ENCODE measurements at regions not wholly inside any gene's neighbourhood (a gene's known extent, or its start where the extent isn't known, plus 50 kb on each side); places are given as distances from the start of the nearest gene placed in this dataset.

GRCh38 chr7:106417273-106417902 is 132.6 kb upstream of the NAMPT start:
- no peak for DNase-seq

GRCh38 chr7:106416430-106416829 is 131.6 kb upstream of the NAMPT start:
- no peak for DNase-seq

GRCh38 chr7:106415433-106415832 is 130.7 kb upstream of the NAMPT start:
- no peak for DNase-seq

- no peak for DNase-seq
Measured at GRCh38 chr7:106413446-106413845, 128.7 kb upstream of the NAMPT start.

- DNase-seq: no peak
Measured at GRCh38 chr7:106405697-106406141, 120.9 kb upstream of the NAMPT start.

GRCh38 chr7:106402898-106403297 is 118.1 kb upstream of the NAMPT start:
- no peak for DNase-seq

- DNase-seq: no peak
Measured at GRCh38 chr7:106400923-106401322, 116.1 kb upstream of the NAMPT start.

GRCh38 chr7:106398786-106399185 is 114.0 kb upstream of the NAMPT start:
- DNase-seq: no peak

GRCh38 chr7:106397994-106398393 is 113.2 kb upstream of the NAMPT start:
- DNase-seq: no peak

GRCh38 chr7:106394526-106394925 is 109.7 kb upstream of the NAMPT start:
- DNase-seq: no peak

- no peak for DNase-seq
Measured at GRCh38 chr7:106393564-106394251, 108.9 kb upstream of the NAMPT start.

GRCh38 chr7:106392590-106392989 is 107.8 kb upstream of the NAMPT start:
- DNase-seq: no peak

- DNase-seq: no peak
Measured at GRCh38 chr7:106392144-106392543, 107.4 kb upstream of the NAMPT start.

GRCh38 chr7:106386958-106387357 is 102.2 kb upstream of the NAMPT start:
- DNase-seq: no peak

GRCh38 chr7:106384373-106384772 is 99.6 kb upstream of the NAMPT start:
- DNase-seq: no peak

GRCh38 chr7:106382929-106383328 is 98.1 kb upstream of the NAMPT start:
- DNase-seq: no peak

GRCh38 chr7:106382129-106382528 is 97.3 kb upstream of the NAMPT start:
- no peak for DNase-seq

- DNase-seq: no peak
Measured at GRCh38 chr7:106381252-106381651, 96.5 kb upstream of the NAMPT start.

GRCh38 chr7:106377847-106378361 is 93.1 kb upstream of the NAMPT start:
- no peak for DNase-seq

GRCh38 chr7:106376026-106376799 is 91.4 kb upstream of the NAMPT start:
- no peak for DNase-seq

- no peak for DNase-seq
Measured at GRCh38 chr7:106375499-106375898, 90.7 kb upstream of the NAMPT start.

- DNase-seq: no peak
Measured at GRCh38 chr7:106374437-106374836, 89.7 kb upstream of the NAMPT start.

GRCh38 chr7:106372595-106373318 is 88.0 kb upstream of the NAMPT start:
- no peak for DNase-seq

All from NCI-H187 treated with DMSO at 0.1 percent for 48 hours (cell line).